ENCODE measurements at regions not wholly inside any gene's neighbourhood (a gene's known extent, or its start where the extent isn't known, plus 50 kb on each side); places are given as distances from the start of the nearest gene placed in this dataset.

DNA sequence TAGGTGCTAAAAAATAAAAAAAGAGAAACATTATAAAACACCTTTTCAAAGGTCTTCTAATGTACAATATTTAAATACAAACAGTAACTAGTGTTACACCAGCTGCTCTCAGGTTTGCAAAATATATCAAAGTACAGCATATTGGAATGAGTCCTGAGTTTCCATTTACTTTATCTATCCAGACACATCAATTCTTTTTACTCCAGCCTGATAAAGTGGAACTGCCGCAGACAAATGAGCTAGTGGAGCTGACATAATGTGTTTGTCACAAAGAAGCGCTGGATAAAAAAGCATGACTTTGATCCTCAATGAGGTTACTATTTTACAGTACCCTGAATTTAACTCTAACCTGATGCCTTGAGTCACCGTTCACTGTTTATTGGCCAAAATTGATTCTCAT lies 1243.1 kb downstream of the GATA3 start:
- Histone ChIP-seq H3K27ac (no peak overlapping the region), H3K4me1 (no peaks in the 10 kb centered on the region), H3K36me3 (no peaks in the 10 kb centered on the region), H3K9me3 (no peaks in the 10 kb centered on the region), H3K27me3 (no peaks in the 10 kb centered on the region), H3K4me3 (no peak overlapping the region)
- DNase-seq: no peak
- TF ChIP-seq, protein P1, sequence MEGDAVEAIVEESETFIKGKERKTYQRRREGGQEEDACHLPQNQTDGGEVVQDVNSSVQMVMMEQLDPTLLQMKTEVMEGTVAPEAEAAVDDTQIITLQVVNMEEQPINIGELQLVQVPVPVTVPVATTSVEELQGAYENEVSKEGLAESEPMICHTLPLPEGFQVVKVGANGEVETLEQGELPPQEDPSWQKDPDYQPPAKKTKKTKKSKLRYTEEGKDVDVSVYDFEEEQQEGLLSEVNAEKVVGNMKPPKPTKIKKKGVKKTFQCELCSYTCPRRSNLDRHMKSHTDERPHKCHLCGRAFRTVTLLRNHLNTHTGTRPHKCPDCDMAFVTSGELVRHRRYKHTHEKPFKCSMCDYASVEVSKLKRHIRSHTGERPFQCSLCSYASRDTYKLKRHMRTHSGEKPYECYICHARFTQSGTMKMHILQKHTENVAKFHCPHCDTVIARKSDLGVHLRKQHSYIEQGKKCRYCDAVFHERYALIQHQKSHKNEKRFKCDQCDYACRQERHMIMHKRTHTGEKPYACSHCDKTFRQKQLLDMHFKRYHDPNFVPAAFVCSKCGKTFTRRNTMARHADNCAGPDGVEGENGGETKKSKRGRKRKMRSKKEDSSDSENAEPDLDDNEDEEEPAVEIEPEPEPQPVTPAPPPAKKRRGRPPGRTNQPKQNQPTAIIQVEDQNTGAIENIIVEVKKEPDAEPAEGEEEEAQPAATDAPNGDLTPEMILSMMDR (IDR thresholded peaks at IDR 0.05): no peak
- TF ChIP-seq POLR2A (IDR thresholded peaks at IDR 0.05): no peak

DNA sequence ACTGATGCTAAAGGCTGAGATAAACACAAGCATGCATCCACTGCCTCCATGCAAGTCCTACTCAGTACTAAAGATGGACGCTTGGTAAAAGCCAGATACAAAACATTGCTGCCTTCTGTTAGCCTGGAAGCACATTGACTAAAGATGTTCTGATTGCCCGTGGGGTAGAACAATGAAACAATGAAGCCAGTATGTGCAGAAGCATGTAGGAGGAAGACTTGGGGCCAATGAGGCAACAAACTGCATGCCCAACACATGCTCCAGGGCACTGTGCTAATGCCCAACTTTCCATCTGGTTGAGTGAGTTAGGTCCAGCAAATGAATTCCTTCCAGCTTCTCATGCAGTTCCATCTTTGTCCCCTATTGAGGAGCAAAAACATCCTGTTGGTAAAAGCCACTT lies 1245.5 kb downstream of the GATA3 start:
- Histone ChIP-seq H3K9me3 (no peaks in the 10 kb centered on the region), H3K27ac (no peak overlapping the region), H3K36me3 (no peaks in the 10 kb centered on the region), H3K4me3 (no peak overlapping the region), H3K27me3 (no peaks in the 10 kb centered on the region), H3K4me1 (no peaks in the 10 kb centered on the region)
- DNase-seq: no peak
- TF ChIP-seq, protein P1 (IDR thresholded peaks at IDR 0.05): no peak
- TF ChIP-seq POLR2A (IDR thresholded peaks at IDR 0.05): no peak

DNA sequence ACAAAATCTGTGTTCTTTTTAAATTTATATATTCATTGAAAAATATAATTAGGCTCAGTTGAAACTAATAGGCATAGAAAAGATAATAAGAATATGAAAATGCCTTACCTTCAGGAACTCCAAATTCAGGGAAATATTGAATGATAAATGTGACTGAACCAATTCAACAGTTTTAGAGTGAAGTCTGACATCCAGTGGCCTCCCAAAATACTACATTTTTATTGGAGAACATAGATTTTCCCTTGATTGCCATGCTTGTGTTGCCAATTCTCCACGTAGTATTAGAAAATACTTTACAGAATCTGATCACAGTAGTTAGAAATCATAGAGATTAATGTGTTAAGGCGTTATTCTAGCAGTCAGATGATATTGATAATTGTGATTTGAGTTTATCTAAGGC lies 1246.7 kb downstream of the GATA3 start:
- no peak overlapping the region for H3K27ac ChIP-seq
- H3K4me3 ChIP-seq: no peak overlapping the region
- H3K36me3 ChIP-seq: no peaks in the 10 kb centered on the region
- H3K27me3 ChIP-seq: no peaks in the 10 kb centered on the region
- DNase-seq: no peak
- H3K9me3 ChIP-seq: no peaks in the 10 kb centered on the region
- no peaks in the 10 kb centered on the region for H3K4me1 ChIP-seq
- TF ChIP-seq, protein P1 (IDR thresholded peaks at IDR 0.05): no peak
- TF ChIP-seq POLR2A (IDR thresholded peaks at IDR 0.05): no peak

DNA sequence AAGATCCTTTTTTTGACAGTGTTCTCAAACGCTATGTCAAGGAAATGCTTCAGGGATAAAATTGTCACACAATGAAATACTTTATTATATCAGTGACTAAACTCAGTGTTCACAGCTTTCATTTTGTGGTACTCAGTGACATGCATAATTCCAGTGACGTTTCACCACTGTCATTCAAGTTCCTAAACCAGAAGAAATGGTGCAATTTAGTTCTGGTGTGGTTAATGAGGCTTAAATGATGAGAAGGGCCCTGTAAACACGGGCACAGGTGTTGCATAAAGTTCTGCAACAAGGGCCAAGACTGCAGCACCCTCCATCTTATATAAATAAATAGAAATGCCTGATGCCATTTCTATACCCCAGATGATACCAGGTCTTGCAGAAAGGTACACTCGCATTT lies 1247.1 kb downstream of the GATA3 start:
- Histone ChIP-seq H3K4me1 (no peaks in the 10 kb centered on the region), H3K9me3 (no peaks in the 10 kb centered on the region), H3K27me3 (no peaks in the 10 kb centered on the region), H3K36me3 (no peaks in the 10 kb centered on the region), H3K27ac (no peak overlapping the region), H3K4me3 (no peak overlapping the region)
- no peak for DNase-seq
- TF ChIP-seq, protein P1 (IDR thresholded peaks at IDR 0.05): no peak
- TF ChIP-seq POLR2A (IDR thresholded peaks at IDR 0.05): no peak

DNA sequence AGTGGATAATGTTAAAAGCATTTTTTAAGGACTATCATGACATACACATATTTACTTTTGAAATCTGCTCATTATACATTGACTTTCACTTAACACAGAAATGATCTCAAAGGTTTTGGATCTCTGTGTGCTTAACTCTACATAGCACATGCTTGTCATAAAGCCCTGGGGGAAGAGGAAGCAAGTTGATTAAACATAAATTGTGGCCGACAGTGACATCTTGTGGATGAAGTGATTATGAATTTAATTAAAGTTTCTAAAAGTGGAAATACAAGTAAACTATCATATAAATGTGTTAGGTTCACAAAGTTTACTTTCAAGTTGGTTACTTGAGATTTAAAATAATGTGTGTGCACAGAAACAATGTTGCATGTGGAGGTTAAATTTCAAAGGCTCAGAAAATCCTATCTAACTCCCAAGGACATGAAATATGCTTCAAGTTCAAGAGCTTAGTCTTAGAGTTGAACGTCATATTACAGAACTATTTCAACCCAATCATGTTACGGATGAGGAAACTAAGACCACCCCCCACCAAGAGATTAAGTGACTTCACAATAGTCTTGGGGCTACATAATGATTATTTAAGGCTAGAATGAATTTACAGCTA lies 1247.8 kb downstream of the GATA3 start:
- DNase-seq: no peak
- no peaks in the 10 kb centered on the region for H3K9me3 ChIP-seq
- H3K4me3 ChIP-seq: no peak overlapping the region
- no peaks in the 10 kb centered on the region for H3K36me3 ChIP-seq
- no peaks in the 10 kb centered on the region for H3K4me1 ChIP-seq
- no peaks in the 10 kb centered on the region for H3K27me3 ChIP-seq
- no peak overlapping the region for H3K27ac ChIP-seq
- no peak for TF ChIP-seq POLR2A (IDR thresholded peaks at IDR 0.05)
- TF ChIP-seq, protein P1 (IDR thresholded peaks at IDR 0.05): peak in 4 of 6 experiments; percentile 19 to 68 (median 51)
